K562 (cell line): ENCODE measurements at regions not wholly inside any gene's neighbourhood (a gene's known extent, or its start where the extent isn't known, plus 50 kb on each side); places are given as distances from the start of the nearest gene placed in this dataset.

Source experiments
- ARID3B ChIP-seq: fragments of 250-450 bp; sonication (Bioruptor Pico); IDR thresholded peaks from 2 replicates; pipeline ENCODE4 v1.4.0; 2020; ENCODE audit warnings: borderline replicate concordance
- ETV1 ChIP-seq: fragments of 450-650 bp; conservative IDR thresholded peaks from 2 replicates; pipeline ENCODE4 v1.6.1; 2016; ENCODE audit warnings: missing genetic modification characterization, control low read depth, low read depth, missing compliant biosample characterization
- HDAC2 ChIP-seq: fragments of 450-650 bp; IDR thresholded peaks from 2 replicates; pipeline ENCODE4 v1.6.1; 2016; ENCODE audit warnings: mild to moderate bottlenecking
- KDM4B ChIP-seq, 2 experiments: fragments of 450-650 bp in 1 of 2; sonication (generic) in 1 of 2; IDR thresholded peaks; 2 replicates each; pipeline ENCODE4 v1.6.1; 2016 to 2017; ENCODE audit warnings: borderline replicate concordance in 2 of 2, antibody characterized with exemption in 1 of 2, low read depth in 1 of 2, mild to moderate bottlenecking in 1 of 2
- MECOM ChIP-seq: fragments of 250-450 bp; sonication (Bioruptor Pico); IDR thresholded peaks from 2 replicates; pipeline ENCODE4 v1.8.0; 2022; ENCODE audit warnings: inconsistent platforms
- MEIS2 ChIP-seq: fragments of 450-650 bp; IDR thresholded peaks from 2 replicates; pipeline ENCODE4 v1.6.1; 2014; ENCODE audit warnings: mild to moderate bottlenecking; ENCODE audit not compliant: partially characterized antibody
- MTF1 ChIP-seq: fragments of 250-450 bp; sonication (Bioruptor Pico); IDR thresholded peaks from 2 replicates; pipeline ENCODE4 v1.9.0; 2021; ENCODE audit warnings: moderate library complexity, mild to moderate bottlenecking, inconsistent platforms, borderline replicate concordance
- NFYB ChIP-seq: IDR thresholded peaks from 2 replicates; pipeline ENCODE4 v1.6.1; 2011; ENCODE audit warnings: mild to moderate bottlenecking, moderate library complexity; ENCODE audit not compliant: insufficient read length; ENCODE audit errors: extremely low read depth
- PBX2 ChIP-seq, 2 experiments: IDR thresholded peaks in 1 of 2; conservative IDR thresholded peaks in 1 of 2; 2 replicates each; pipeline ENCODE4 v1.6.1; 2016; ENCODE audit warnings: low read depth in 2 of 2, mild to moderate bottlenecking in 1 of 2, missing compliant biosample characterization in 1 of 2, missing genetic modification characterization in 1 of 2, moderate library complexity in 1 of 2
- RERE ChIP-seq: sonication (generic); formaldehyde crosslinking; IDR thresholded peaks from 2 replicates; pipeline ENCODE4 v1.8.0; 2023; ENCODE audit warnings: missing genetic modification reagents, mild to moderate bottlenecking, borderline replicate concordance
- STAT6 ChIP-seq: sonication (generic); formaldehyde crosslinking; IDR thresholded peaks from 2 replicates; pipeline ENCODE4 v1.8.1; 2023; ENCODE audit warnings: mild to moderate bottlenecking, missing genetic modification reagents
- TBP ChIP-seq: optimal IDR thresholded peaks from 2 replicates; pipeline ENCODE3; 2011; ENCODE audit warnings: low read depth, low read length, improper control_type of control experiment
- TCF7 ChIP-seq: sonication (generic); IDR thresholded peaks from 2 replicates; pipeline ENCODE4 v1.6.1; 2016; ENCODE audit warnings: antibody characterized with exemption, borderline replicate concordance
- ZNF121 ChIP-seq: sonication (generic); formaldehyde crosslinking; conservative IDR thresholded peaks from 2 replicates; pipeline ENCODE4 v1.8.0; 2022; ENCODE audit warnings: missing genetic modification reagents
- ZSCAN29 ChIP-seq: fragments of 450-650 bp; IDR thresholded peaks from 2 replicates; pipeline ENCODE4 v1.6.1; 2017

GRCh38 chr20:41715526-41715925, 97.3 kb upstream of the CHD6 start (continued):
- no peak for TF ChIP-seq TCF7
- TF ChIP-seq ETV1 (tag): no peak
- no peak for TF ChIP-seq ARID3B (CRISPR knock-in tag)
- no peak for TF ChIP-seq ZNF121
- no peak for TF ChIP-seq MECOM (CRISPR knock-in tag)
- no peak for TF ChIP-seq STAT6
- no peak for TF ChIP-seq HDAC2
- TF ChIP-seq RERE (CRISPR knock-in tag): no peak
- no peak for TF ChIP-seq NFYB
- TF ChIP-seq KDM4B (IDR thresholded peaks at IDR 0.05; ENCODE audit: borderline replicate concordance in 2 of 2, low read depth in 1 of 2): no peak
- TF ChIP-seq TBP: no peak
- peak; percentile 5 for TF ChIP-seq MEIS2
- no peak for TF ChIP-seq MTF1 (CRISPR knock-in tag)
- TF ChIP-seq PBX2 (CRISPR knock-in tag; IDR thresholded peaks at IDR 0.05; ENCODE audit: low read depth): no peak
- no peak for TF ChIP-seq PBX2 (tag; conservative IDR thresholded peaks at IDR 0.05; ENCODE audit: low read depth)
- no peak for TF ChIP-seq ZSCAN29
